ENCODE measurements at regions not wholly inside any gene's neighbourhood (a gene's known extent, or its start where the extent isn't known, plus 50 kb on each side); places are given as distances from the start of the nearest gene placed in this dataset.

DNA sequence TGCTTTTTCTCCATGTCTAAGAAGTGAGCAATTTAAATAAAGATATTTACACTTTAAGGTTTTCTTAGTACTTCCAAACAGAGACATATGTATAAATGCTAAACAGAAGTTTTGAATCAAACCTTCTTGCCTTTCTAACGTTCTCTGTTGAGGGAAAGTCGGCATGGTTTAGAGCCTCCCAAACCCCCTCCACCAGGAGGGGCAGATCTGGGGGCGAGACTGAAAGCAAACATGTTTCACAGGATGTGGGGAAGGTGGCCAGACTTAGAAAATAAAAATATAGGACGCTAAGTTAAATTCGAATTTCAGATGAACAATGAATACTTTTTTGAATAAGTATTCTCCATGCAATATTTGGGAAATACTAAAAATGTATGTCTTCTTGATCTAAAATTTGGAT is 208.3 kb upstream of the SHH start:
- TF ChIP-seq, protein P1, sequence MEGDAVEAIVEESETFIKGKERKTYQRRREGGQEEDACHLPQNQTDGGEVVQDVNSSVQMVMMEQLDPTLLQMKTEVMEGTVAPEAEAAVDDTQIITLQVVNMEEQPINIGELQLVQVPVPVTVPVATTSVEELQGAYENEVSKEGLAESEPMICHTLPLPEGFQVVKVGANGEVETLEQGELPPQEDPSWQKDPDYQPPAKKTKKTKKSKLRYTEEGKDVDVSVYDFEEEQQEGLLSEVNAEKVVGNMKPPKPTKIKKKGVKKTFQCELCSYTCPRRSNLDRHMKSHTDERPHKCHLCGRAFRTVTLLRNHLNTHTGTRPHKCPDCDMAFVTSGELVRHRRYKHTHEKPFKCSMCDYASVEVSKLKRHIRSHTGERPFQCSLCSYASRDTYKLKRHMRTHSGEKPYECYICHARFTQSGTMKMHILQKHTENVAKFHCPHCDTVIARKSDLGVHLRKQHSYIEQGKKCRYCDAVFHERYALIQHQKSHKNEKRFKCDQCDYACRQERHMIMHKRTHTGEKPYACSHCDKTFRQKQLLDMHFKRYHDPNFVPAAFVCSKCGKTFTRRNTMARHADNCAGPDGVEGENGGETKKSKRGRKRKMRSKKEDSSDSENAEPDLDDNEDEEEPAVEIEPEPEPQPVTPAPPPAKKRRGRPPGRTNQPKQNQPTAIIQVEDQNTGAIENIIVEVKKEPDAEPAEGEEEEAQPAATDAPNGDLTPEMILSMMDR (IDR thresholded peaks at IDR 0.05; ENCODE audit: control extremely low read depth, extremely low read depth, low read depth, missing control alignments) = no peak
- POLR2A ChIA-PET = no interaction called here
- no peak for DNase-seq (ENCODE audit: extremely low spot score)
- CTCF ChIA-PET = no interaction called here

DNA sequence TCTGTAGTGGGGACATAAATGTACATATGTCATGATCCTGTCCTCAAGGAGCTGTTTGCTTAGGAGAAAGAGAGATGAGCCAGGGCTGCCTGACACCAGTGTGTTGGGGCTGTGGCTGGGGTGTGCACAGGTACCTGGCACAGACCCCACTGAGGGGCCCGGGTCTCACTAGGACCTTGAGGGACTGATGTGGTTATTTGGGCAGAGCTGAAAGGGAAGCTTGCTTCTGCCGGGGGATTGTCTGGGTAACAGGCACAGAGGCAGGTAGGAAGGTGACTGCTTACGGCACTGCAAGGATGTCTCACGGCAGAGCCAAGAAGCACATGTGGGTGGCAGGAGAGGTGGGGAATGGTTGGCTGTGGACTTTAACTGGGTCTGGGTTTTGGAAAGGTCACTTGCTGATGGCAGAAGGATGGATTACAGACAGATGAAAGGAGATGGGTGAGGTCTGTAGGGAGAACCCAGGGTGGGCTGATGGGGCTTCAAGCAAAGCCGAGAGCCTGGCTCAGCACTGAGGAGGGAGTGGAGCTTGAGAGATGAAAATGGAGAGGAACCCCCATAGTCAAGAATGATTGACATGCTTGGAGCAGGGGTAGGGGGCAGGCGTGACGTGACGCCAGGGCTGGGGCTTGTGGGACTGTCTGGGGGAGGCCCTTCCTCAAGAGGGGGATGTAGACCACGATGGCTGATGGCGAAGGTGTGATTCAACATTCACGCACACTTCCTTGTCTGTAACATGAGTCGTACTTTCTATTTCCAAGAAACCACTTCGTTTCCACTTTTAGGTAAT is 207.7 kb upstream of the SHH start:
- TF ChIP-seq, protein P1 (IDR thresholded peaks at IDR 0.05; ENCODE audit: control extremely low read depth, extremely low read depth, low read depth, missing control alignments) = no peak
- ChIA-PET POLR2A (no interaction called here), CTCF (no interaction called here)

DNA sequence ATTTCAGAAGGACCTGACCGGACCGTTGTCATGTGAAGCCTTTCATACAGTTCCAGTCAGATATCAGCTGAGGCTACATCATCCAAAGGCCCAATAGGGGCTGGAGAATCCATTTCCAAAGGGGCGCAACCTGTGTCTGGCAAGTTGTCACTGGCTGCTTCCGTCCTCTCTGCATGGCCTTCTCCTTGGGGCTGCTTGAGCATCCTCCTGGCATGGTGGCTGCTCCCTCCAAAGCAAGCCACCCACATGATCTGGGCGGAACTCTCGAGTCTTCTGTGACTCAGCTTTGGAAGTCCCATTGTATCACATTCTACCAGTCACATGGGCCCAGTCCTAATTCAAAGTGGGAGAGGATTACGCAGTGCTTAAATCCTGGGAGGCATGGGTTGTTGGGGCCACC is 207.0 kb upstream of the SHH start:
- no peak for DNase-seq (ENCODE audit: extremely low spot score)
- ChIA-PET POLR2A (no interaction called here), CTCF (no interaction called here)
- TF ChIP-seq, protein P1 (IDR thresholded peaks at IDR 0.05; ENCODE audit: control extremely low read depth, extremely low read depth, low read depth, missing control alignments) = no peak

More for the DNA sequence above, 207.7 kb upstream of the SHH start:
- no peak for DNase-seq (ENCODE audit: extremely low spot score)

DNA sequence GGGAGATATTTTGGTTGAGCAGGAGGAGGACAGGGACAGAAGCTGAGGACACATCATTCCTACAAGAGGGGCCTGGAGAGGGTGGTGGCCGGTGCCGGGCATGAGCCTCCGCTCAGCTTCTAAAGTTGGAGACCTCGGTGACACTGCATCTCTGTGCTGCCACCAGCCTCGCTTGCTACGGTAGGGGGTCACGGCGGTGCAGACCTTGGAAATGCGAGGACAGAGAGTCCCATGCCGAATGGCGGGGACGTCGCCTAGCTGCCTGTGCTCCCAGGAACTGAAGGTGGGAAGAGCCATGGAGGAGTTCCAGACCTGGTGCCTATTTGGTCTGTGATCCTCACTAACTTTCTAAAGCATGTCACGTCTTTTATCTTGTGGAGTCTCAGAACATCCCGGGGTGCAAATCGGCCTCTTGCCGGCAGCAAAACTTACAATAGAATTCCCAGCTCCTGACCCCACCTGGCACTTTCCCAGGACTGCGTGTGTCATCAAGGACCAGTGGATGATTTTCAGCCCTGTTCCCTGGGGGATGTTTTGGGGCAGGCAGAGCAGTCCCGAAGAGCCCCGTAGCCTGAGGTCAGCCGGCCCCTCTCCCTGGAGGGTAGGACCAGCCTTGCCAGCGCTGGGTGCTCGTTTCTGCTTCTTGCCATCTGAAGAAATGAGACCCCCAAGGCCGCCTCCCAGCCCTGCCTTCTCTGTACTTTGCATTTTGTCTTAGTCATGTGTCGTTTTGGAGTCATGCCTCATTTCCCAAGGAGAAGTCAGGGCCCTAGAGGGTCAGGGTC is 205.8 kb upstream of the SHH start:
- CTCF ChIA-PET = no interaction called here
- POLR2A ChIA-PET = no interaction called here
- DNase-seq (ENCODE audit: extremely low spot score) = no peak
- TF ChIP-seq, protein P1 (IDR thresholded peaks at IDR 0.05; ENCODE audit: control extremely low read depth, extremely low read depth, low read depth, missing control alignments) = no peak

DNA sequence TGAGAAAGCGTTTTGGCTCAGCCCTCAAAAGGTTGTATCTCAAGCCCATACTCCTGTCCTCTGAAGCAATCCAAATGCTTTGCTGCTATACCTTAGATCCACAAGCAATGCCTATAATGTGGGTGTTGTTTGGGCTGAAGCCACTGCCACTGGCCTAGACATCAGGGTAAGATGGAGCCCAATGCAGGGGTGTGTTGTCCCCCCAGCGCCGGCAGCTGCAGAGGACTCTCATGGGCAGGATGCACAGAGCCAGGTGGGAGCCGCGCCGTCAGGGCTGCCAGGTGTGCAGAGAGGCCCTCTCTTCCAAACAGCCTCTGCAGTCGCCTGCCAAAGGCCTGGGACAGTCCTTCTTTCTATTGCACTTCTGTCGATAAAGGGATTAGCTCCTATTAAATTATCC is 205.2 kb upstream of the SHH start:
- POLR2A ChIA-PET = no interaction called here

DNA sequence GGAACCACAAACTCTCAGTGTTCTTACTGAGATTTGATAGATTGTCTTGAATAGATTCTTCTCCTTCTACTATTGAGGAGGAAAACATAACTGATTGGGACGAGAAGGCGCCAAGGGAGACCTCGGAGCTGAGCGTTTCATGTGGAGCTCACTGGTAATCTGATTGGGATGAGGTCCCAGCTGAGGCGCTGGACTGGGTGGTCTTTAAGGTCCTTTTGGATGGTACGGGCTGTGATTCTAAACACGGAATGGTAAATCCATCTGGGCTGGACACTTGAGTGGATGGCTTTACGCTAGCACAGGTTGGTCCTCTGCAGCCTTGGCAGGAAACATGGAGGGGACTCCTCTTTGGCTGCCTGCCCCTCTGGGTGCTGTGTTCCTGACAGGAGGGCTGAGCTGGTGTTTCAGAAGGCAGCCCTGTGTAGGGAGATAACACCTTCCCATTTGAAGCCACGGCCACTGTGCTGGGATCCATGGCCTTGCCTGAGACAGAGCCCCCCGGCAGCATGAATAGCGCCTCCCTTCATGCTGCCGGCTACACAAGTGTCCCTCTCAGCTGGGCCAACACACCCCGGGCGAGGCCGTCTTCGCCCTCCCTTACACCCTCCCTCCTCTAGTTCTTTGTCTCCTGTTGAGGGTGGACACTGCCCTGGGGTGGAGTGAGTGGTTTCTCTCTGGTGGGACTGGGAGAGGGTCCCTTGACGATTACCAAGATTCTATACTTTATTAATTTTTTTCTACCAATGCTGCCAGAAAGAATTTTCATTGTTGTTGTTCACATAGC is 203.2 kb upstream of the SHH start:
- ChIA-PET POLR2A (no interaction called here), CTCF (no interaction called here)
- no peak for DNase-seq (ENCODE audit: extremely low spot score)
- TF ChIP-seq, protein P1 (IDR thresholded peaks at IDR 0.05; ENCODE audit: control extremely low read depth, extremely low read depth, low read depth, missing control alignments) = no peak

More for the DNA sequence above, 205.2 kb upstream of the SHH start:
- no peak for DNase-seq (ENCODE audit: extremely low spot score)
- CTCF ChIA-PET = no interaction called here
- TF ChIP-seq, protein P1 (IDR thresholded peaks at IDR 0.05; ENCODE audit: control extremely low read depth, extremely low read depth, low read depth, missing control alignments) = no peak
